GM19467 (cell line): ENCODE measurements at regions not wholly inside any gene's neighbourhood (a gene's known extent, or its start where the extent isn't known, plus 50 kb on each side); places are given as distances from the start of the nearest gene placed in this dataset.

Experiments used
- ATAC-seq: cut with Tn5 transposase; IDR thresholded peaks from one replicate; pipeline ENCODE4 v1.9.1; 2021; ENCODE audit warnings: mild to moderate bottlenecking, moderate library complexity; ENCODE audit not compliant: unreplicated experiment

DNA sequence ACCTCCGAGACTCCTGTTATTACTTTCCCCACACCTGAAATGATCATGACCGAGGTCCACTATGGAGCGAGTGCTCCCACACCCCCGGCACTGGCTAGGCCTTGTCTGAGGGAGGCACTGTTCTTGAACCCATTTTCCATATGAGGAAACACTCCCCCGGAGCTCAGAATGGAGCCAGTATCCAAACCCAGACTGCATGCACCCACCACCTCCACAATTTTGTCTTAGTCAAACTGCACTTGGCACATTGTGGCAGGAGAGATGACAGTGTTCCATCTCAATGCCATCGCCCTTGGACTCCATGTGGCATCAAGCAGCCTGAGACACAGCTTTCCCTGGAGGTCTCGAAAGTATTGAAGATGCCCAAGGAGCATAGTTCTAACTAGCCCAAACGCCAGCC is 154.1 kb downstream of the NUP210 start:
- no peak for ATAC-seq

DNA sequence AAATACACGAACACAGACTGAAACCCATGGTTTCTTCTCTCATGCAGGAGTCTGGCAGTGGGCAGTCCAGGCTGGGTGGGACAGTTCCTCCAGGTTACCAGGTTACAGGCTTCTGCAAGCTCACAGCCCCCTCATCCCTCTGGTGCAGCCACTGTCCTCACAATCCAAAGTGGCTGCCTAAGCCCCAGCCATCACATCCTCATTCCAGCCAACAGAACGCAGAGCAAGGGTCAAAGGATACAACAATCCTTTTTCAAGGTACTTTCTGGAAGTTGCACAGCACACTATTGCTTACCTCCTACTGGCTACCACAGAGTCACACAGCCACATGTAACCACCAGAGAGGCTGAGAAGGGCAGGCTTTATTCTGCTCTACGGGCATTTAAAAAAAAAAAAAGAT is 154.6 kb downstream of the NUP210 start:
- ATAC-seq: no peak

DNA sequence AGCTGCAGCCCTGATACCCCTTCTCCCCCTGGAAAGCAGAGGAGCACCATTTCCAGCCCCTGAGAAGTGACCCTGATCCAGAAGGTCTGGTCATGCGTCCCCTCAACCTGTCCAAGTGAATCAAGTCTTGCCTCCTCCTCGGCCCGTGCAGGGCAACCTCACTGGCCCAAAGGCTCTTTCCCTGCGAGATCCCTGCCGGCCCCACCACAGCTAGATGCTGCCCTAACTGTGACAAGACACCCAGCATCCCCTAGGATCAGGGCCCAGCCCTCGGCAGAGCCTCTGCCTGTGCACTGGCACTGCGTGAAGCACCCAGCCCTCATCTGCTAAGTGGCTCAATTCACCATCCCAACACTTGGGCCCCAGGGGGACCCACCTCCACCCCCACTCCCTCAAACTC is 155.1 kb downstream of the NUP210 start:
- no peak for ATAC-seq

DNA sequence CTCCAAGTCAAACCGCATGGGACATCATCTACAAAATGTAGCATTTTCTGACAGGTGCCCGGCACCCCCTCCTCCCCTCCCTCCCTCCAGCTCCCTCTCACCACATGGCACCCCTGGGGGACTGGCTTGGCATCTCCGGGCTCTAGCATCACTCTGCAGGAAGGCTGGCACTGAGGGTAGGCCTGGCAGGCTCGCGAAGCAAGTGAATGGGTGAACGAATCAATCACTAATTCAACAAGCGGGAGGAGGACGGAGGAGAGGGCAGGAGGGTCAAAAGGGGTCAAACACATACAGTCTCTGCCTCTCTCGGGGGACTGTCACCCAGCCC is 155.7 kb downstream of the NUP210 start:
- ATAC-seq: no peak

DNA sequence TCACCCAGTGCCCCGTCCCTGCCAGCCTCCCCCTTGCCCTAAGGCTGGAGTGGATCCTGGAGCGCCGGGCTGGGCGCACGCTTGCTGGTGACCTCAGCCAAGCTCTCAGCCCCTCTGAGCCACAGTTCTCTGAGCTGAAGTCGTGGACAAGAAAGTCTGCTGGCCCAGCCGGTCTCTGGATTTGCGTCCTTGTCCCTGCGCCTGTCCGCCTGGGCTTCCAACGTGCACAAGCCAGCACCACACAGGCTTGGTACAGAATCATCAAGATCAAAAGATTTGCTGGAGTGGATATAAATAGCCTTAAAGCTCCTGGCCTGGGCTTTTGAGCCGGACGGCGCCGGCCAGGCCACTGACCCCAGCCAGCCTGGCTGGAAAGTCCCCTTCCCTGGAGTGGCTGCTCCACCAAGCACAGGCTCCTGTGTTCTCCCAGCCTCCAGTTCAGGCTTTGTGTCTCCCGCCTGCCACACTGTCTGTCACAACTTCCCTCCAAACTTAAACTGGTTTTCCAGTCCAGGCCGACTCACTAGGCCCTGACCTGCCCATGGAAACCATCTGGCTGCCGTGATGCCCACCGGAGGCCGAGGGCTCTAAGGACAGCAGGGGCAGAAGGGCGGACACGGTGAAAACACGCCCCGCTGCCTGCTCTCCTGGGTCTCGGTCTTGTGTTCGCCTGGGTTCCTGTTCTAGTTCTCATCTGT is 156.2 kb downstream of the NUP210 start:
- no peak for ATAC-seq

DNA sequence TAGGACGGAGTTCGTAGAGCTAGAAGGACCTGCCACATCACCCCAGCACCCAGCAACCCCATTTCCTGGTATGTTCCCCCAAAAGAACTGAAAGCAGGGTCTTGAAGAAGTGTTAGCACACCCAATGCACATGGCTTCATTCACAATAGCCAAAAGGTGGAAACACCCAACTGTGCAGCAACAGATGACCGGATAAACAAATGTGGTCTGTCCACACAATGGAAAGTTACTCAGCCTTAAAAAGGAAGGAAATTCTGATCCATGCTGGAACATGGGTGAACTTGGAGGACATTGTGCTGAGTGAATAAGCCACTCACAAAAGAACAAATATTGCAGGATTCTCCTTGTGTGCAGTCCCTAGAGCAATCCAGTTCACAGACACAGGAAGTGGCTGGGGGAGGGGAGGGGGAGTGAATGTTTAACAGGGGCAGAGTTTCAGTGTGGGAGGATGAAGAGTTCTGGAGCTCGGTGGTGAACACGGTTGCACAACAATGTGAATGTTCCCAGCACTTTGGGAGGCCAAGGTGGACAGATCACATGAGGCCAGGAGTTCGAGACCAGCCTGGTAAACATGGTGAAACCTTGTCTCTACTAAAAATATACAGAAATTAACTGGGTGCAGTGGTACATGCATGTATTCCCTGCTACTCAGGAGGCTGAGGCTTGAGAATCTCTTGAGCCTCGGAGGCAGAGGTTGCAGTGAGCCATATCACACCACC is 157.5 kb downstream of the NUP210 start:
- ATAC-seq: no peak

DNA sequence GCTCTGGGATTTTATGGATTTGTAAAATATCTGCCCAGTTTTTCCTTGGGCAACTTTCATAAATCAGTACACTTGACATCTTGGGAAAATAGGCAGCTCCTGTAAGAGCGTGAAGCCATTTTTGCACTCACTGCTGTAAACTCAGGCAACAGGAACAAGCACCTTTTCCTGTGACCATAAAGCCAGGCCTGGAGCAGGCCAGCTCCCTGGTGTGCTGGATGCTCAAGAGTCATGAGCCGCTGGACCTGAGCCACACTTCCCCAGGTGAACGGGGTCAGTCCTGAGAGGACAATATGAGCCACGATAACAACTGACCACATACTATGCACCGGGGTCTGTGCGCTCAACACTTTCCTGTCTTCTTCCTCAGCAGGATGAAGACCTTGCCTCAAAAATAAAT is 158.2 kb downstream of the NUP210 start:
- ATAC-seq: no peak

DNA sequence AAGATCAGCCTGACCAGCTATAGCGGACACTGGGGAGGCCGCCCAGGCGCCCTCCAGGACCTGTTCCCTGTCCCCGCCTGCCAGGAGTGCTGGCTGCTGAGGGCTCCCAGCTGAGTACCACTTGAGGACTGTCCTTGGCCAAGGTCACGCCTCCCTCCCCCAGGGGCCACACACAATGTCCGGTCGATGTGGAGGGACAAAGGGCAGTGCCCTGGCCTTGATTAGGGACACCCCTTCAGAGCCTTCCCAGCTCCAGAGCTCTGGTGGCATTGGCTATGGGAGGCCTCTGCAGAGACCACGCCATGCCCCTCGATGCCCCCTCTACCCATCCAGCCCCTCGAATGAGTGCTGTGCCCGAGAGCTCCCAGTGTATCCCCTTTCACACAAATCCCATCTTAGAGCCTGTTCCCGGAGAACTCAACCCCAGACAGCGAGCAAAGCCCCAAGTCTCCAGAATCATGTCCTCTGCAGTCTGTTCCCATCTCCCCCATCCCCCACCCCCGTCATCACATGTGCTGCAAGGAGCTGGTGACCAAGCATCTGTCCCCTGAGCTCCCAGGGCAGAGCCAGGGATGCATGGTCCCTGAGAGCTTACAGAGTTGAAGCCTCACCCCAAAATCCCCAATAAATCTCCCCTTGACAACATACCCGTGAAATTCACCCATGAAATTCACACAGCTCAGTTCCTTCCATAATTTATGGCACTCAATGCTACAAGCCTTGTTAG is 158.9 kb downstream of the NUP210 start:
- ATAC-seq: no peak

DNA sequence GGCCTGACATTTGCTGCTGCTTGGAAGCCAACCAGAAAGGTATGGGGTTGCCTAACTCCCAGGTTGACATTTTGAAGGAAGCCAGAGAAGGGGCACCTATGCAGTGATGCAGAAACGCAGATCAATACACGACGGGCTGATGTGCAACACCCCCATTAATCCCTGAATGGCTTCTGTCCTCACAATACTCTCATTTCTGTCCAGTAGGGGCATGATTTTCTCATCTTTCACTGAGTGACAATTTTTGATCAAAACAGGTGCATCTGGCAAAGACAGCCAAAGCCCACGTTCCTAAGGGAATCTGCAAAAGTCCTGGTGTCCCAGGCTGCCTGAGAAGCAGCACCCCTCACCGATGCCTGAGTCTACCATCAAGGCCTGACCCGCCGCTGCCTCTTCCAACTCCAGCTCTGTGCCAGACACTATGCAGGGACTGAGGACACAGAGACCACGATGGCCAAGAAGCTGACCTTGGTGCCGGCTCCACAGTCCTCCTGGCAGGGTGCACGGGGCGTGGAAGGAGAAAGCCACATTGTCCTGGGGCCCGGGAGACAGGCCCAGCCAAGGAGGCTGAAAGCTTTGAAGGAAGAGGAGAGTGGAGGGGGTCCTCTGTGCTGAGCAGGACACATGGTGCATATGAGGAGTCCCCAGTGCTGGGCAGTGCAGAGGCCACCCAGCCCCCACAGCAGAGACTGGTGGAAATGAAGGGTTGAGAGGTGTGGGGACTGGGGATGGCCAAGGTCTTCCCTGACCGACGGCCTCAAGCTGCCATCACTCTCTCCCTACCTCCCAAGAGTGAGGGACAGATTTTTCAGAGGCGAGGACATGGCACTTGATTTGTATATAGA is 159.6 kb downstream of the NUP210 start:
- ATAC-seq: no peak

DNA sequence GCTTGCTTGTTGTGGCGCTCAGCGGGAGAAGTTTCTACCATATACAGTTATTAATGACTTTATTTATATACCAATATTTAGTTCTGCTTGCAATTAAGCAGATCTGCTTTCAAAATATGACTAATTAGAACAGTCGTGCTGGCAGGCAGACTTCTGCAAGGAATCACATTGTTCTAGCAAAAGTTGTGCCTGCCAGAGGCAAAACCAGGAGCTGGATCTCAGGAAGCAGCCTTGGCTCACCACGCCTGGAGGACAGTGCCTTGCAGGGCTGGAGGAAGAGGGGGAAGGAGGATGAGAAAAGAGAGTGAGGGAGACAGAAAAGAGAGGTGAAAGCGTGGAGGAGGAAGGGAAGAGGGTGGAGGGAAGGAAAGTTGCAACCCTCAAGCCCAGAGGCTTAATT is 160.3 kb downstream of the NUP210 start:
- no peak for ATAC-seq

DNA sequence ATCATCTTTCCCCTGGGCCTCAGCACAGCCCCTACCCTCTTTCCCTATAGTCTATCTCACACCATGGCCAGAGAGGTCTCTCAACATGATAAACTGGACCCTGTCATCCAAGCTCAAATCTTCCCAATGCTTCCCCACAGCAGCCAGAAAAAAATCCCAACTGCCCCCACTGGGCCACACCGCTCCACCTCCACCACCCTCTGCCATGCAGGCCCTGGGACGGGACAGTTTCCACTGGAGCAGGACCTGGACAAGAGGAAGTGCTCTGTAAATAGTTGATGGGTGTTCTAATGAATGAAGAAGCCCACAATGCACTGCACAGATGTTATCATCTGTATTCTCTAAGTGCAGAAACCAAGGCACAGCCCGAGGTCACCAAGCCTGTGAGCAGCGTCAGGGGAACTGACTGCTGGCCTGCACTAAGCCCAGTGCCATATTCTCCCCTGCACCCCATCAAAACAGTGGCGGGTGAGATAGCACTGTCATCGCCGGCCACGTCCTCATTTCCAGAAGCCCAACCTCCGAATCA is 161.1 kb downstream of the NUP210 start:
- ATAC-seq: no peak

DNA sequence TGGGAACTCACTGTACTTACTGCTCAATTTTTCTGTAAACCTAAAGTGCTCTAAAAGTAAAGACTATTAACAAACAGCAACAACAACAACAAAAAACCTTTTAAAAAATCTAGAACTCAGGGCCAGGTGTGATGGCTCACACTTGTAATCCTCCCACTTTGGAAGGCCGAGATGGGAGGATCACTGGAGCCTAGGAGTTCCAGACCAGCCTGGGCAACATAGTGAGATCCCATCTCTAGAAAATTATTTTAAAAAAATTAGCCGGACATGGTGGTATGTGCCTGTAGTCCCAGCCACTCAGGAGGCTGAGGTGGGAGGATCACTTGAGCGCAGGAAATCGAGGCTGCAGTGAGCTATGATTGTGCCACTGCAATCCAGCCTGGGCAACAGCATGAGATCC is 161.8 kb downstream of the NUP210 start:
- ATAC-seq: no peak

DNA sequence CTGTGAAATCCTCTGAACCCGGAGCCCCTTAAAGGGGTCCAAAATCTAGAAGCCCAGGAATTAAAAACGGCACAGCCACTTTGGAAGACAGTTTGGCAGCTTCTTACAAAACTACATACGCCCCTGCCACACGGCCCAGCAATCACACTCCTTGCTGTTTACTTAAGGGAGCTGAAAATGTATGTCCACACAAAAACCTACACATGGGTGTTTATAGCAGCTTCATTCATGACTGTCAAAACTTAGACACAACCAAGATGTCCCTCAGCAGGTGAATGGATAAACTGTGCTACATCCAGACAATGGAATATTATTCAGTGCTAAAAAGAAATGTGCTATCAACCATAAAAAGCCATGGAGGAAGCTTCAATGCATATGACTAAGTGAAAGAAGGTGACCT is 162.5 kb downstream of the NUP210 start:
- no peak for ATAC-seq

DNA sequence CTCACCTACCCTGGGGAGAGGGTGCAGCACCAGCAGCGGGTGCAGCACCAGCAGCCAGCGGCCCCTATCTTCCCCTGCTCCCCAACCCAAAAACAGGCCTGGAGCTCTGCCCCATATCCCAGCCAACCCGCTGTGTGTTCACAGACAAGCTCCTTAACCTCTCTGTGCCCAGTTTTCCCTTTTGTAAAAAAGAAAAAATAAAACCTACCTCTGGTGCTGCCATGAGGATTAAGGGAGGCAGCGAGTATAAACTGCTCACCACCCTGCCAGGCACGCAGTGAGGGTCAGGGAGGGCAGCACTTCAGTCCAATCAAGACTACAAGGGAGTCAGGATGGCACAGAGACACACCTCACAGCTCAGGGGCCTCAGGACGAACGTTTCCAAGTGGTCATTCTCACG is 163.3 kb downstream of the NUP210 start:
- no peak for ATAC-seq

DNA sequence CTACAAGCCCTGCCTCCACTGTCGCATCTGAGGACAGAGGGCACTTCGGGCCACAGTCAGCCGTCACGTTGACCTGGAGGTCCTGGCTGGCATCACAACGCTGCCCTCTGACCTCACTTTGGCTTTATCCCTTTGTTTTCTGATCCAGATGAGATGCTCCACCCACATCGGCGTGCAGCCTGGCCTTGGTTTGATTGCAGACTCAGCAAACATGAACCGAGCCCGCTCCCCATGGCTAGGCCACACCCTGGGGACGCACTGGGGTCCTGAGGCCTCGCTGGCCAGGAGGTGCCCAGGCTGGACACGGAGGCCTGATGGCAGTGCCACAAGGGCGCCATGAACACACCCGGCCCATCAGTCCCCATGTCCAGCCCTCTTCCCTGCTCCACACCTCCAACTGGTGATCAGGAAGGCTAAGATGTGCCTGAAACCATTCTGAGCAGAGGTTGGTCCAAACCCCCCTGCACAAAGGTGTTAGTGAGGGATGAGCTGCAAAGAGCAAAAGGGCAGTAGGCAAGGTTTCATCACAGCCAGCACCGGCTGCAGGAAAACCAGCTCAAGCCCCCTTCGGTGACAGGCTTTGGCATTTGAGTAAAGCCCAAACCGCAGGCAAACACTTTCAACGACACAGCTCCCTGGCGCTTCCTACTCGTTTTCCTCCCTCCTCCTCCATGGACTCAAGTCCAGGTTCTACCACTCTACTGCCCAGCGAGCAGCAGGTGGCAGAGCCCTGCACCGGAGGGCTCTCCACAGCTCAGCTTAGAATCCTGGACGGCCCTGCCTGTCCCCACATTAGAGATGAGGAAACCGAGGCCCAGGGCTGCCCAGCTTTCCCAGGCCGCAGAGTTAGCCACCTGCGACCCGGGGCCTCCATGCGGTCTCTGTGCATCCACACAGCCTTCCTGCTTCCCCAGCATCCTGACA is 165.8 kb downstream of the NUP210 start:
- ATAC-seq: no peak

DNA sequence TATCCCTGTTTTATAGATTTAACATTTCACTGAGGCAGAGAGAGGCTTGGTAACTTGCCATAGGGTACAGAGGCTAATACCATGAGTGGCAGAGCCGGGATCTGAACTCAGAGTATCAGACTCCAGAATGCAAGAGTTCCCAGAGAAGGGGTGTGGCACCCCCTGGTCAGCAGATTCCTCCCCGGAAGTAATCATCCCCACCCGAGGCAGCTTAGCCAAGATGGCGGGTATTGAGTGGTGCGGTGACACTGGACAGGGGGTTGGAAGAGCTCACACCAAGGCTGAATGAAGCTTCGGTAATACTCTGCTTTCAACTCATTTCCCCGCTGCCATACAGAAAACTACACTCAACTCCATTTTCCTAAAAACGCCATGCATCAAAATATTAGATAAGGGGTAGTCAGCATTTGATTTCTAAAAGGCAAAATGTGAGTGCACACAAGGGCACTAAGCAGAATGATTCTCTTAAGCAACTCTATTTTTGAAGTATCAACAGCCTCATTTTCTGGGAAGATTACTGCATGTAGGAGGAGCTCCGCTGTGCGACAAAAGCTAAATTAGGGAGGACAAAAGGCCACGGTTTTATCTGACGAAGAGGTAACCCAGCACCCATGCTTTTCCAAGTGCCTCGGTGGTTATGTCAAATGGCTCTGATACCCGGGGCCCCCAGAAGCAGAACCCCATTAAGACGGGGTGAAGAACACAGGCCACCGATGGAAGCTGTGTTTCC is 166.7 kb downstream of the NUP210 start:
- ATAC-seq: no peak

DNA sequence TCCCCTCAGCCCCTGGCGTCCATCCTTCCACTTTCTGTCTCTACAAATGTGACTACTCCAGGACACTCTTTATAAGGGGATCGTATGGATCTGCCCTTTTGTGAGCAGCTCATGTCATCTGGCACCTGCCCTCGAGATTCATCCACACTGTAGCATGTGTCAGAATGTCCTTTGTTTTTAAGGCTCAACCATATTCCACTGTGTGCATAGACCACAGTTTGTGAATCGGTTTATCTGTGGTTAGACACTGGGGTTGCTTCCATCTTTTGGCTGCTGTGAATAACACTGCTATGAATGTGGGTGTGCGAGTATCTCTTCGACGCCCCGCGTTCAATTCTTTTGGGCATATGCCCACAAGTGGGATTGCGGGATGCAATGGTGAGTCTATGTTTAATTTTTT is 167.9 kb downstream of the NUP210 start:
- no peak for ATAC-seq

DNA sequence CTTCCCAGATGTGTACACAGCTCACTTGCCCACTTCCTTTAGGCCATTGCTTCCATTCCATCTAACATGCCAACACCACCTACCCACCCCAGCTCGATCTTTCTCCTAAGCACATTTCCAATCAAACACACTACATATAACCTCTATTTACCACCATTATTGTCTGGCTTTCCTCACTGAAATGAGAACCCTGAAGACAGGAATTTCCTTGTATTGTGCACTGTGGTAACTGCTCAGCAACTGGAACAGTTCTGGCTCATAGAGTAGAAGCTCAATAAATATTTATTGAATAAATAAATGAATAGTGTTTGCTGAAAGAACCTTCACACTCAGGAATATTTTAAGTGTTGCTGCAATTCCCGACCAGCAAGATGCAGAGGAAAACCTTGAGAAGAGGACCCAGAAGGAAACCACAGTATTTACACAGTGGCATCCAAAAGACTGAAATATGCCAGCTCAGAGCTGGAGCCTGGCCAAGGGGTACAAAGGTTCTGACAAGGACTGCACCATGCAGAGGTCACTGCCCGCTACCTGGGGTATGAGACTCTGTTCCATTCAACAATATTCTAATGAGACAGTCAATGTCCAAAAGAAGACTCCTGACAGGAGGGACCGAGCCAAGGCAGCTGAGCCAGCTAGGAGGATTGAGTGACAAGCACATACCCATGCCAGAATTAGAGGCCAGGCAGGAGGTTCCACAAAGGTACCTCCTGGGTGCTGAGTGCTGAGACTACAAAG is 168.8 kb downstream of the NUP210 start:
- ATAC-seq: no peak
